ENCODE measurements at regions not wholly inside any gene's neighbourhood (a gene's known extent, or its start where the extent isn't known, plus 50 kb on each side); places are given as distances from the start of the nearest gene placed in this dataset.

GRCh38 chr14:83798421-83798820 lies 1731.5 kb upstream of the FLRT2 start:
- no peak for DNase-seq

GRCh38 chr14:83799233-83799632 lies 1730.7 kb upstream of the FLRT2 start:
- no peak for DNase-seq

DNA sequence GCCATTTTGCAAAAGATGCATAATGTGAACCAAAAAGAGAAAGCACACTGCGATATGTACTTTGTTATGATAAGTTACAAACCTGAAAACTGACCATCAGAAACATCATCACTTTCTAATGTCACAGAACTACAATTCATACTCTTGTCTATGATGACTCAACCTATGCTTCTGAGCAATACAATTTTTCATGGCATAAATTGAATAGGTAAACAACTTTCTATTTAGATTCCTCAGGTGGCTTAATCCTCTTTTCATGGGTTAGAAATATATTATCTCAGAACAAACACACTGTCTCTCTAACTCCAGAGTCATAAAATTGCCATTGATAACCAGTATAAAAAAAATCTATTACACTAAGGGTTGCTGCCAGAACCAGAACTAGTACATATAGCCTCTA lies 1715.0 kb upstream of the FLRT2 start:
- no peak for DNase-seq

- no peak for DNase-seq
Observed at GRCh38 chr14:83816761-83817160, 1713.2 kb upstream of the FLRT2 start.

GRCh38 chr14:83825843-83826242 lies 1704.1 kb upstream of the FLRT2 start:
- no peak for DNase-seq

DNA sequence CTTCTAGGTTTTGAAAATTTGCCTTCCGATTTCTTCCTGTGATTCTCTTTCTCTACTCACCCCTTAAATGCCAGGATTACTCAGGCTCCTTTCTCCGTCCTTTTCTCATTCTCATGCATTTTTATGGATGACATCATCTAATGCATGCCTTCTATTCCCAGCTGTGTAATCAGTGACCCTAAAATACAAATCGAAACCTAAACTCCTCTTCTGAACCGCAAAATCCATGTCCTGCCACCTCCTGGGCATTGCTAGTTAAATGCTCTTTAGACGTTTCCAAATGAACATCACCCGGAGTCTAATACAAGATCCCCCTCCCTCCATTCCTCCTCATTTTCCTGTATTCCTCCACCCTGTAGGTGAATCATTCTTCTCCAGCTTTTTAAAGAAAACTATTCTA lies 1703.1 kb upstream of the FLRT2 start:
- no peak for DNase-seq

- DNase-seq = no peak
Observed at GRCh38 chr14:83827383-83827782, 1702.6 kb upstream of the FLRT2 start.

DNA sequence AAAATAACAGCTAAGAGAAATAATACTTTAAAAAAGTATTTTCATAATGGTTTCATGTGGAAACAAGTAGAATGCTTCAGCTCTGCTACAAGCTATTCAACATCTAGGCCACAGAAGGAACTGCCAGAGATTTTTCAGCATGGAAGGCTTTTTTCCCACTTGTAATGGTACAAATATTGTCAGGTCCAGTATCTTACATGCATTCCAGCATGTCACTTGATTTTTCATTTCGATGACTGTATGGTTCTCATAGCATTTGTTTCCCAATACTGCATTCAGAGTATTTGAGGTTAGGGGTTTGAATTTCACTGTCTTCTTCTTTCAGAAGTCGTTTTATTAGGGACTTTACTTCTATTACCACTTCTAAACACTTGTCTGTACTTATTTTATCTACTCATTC lies 1701.5 kb upstream of the FLRT2 start:
- no peak for DNase-seq

GRCh38 chr14:83830316-83830715 lies 1699.6 kb upstream of the FLRT2 start:
- no peak for DNase-seq

- no peak for DNase-seq
Observed at GRCh38 chr14:83838226-83838625, 1691.7 kb upstream of the FLRT2 start.

GRCh38 chr14:83842547-83842946 lies 1687.4 kb upstream of the FLRT2 start:
- DNase-seq = no peak

- no peak for DNase-seq
Observed at GRCh38 chr14:83847102-83847501, 1682.8 kb upstream of the FLRT2 start.

DNA sequence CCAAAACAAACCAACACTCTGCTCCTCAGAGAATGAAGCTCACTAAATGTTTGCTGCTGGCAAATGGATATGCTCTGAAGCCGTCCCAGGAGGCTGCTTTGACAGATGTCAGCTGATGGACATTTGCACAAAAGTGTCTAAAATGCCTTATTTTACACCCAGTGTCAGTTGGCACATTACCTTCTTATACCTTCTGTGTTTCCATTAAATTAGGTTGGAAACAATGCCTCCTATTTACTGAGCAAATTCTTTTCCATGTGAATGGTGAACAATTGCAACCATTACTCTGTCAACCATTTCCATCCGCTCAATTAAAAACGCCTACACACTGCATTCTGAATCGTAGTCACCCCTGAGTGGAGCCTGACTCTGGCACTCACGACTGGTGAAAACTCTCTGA lies 1679.9 kb upstream of the FLRT2 start:
- no peak for DNase-seq

DNA sequence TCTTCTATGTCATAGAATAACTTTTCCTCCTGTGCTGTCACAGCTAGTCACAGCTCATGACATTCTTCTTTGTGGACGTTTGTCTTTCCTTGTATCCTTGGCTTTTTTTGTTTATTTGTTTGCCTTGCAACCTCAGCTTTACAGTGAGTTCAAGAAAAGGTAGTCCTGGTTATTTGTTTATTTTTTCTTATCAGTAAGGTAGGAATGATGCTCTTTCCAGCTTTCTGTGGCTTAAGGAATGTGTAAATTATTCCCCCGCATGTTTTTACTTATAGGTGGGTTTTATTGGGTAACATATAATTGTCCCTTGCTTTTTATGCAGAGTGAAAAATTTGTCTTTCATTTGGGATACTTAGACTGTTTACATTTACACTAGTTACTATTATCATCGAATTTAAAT lies 1673.6 kb upstream of the FLRT2 start:
- DNase-seq = no peak

DNA sequence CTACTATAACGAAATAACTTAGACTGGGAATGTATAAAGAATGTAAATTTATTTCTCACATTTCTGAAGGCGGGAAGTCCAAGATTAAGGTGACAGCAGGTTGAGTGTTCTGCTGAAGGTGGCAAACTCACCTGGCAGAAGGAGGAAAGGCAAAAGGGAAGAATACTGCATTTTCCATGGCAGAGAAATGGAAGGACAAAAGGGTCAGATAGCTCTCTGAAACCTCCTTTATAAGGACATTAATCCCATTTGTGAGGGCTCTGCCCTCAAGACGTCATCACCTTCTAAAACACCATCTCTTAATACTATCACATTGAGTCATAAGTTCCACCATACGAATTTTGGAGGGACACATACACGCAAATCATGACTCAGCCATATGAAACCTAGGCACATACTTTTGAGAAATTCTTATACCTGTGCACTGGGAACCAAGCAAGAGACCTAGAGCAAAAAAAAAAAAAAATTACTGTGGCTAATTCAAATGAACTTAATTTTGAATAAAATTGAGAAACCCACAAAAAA lies 1669.3 kb upstream of the FLRT2 start:
- no peak for DNase-seq

GRCh38 chr14:83863042-83863774 lies 1666.7 kb upstream of the FLRT2 start:
- DNase-seq = no peak

- DNase-seq = no peak
Observed at GRCh38 chr14:83864106-83864505, 1665.8 kb upstream of the FLRT2 start.

GRCh38 chr14:83867566-83868225 lies 1662.2 kb upstream of the FLRT2 start:
- peak; percentile 66 for DNase-seq

- DNase-seq = no peak
Observed at GRCh38 chr14:83870546-83871270, 1659.2 kb upstream of the FLRT2 start.

- DNase-seq = no peak
Observed at GRCh38 chr14:83873669-83874068, 1656.3 kb upstream of the FLRT2 start.

DNA sequence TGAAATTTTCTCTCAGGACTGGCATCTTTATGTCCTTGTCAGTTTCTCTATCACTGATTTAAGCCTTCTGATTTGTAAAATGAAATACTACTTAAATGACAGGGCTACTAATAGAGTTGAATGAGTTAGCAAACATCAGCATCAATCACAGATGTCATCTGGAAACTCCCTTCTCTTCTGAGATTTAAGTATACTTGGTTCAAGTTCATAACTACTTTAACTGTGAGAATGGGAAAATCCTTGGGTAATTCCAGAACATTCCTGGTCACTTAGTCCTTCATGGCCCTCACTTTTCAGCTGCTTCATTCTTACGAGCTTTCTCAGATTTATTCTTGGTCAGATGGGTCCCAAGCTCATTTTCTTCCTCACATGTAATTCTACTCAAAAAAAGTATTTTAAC lies 1655.3 kb upstream of the FLRT2 start:
- no peak for DNase-seq

DNA sequence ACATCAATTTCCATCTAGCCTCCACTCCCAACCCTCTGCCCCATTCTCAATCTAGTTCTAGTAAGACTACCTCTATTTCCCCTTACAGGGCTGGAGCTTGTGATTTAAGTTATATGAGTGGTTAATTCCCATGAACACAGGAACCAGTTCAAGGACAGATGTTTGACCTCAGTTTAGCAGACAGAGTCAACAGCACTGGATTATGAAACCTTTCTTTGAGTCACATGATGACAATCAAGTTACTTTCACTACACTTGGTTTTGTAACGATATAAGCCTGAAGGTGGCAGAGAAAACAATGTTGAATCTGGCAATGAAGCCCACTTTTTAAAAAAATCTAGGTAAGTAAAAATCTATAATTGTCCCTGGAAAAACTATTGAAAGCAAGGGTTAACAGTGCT lies 1646.2 kb upstream of the FLRT2 start:
- no peak for DNase-seq

DNA sequence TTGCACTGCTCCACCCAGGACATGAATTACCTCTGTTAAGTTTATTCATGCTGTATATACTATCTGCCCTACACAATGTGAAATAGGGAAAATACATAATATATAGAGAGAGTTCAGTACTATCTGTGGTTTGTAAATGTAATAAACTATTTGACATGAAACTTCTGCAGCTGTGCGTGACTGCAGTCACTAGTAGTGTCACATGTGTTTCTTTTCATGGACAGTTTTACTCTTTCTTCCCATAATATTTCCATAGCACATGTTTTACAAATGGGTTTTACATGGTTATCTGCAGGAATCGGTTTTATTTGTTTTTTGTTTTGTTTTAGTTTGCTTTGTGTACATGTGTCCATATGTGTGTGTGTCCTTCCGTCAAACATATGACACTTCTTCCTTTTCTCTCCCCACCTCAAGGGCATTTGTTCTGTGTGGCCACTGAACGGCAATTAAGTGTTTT lies 1644.1 kb upstream of the FLRT2 start:
- no peak for DNase-seq

DNA sequence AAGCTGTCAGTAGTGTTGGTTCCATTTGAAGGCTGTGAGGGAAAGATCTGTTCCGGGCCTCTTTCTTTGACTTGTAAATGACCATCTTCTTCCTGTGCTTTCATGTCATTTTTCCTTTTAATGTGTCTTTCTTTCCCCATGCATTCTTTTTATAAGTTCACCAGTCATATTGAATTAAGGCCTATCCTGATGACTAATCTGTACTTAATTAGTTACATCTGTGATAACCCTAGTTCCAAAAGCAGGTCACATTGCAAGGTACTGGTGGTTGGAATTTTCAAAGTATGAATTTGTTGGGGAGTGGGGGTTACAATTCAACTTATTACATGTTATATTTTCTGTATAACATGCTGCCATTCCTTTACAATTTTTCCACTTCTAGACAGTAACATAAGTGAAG lies 1642.1 kb upstream of the FLRT2 start:
- DNase-seq = no peak

All from left hindlimb (tissue), 1 donor.